Fibroblast of pulmonary artery (primary cell): ENCODE measurements at regions not wholly inside any gene's neighbourhood (a gene's known extent, or its start where the extent isn't known, plus 50 kb on each side); places are given as distances from the start of the nearest gene placed in this dataset.

ENCODE experiments used
- DNase-seq: peaks from one replicate; pipeline ENCODE4 v3.0.0-alpha.2; 2010; ENCODE audit warnings: low read depth
- H3K4me3 ChIP-seq: replicated peaks from 2 replicates; pipeline ENCODE4 v1.5.1; 2011; ENCODE audit warnings: low read depth, mild to moderate bottlenecking, control low read depth, low read length, moderate library complexity
- TF ChIP-seq, protein P1 (sequence below): IDR thresholded peaks from 2 replicates; pipeline ENCODE4 v1.5.1; 2011; ENCODE audit warnings: mild to moderate bottlenecking, control low read depth, low read length, inconsistent platforms; ENCODE audit errors: missing control alignments

GRCh38 chr14:86196471-86196870 lies 666.5 kb downstream of the FLRT2 start:
- DNase-seq, result no peak
- TF ChIP-seq, protein P1, sequence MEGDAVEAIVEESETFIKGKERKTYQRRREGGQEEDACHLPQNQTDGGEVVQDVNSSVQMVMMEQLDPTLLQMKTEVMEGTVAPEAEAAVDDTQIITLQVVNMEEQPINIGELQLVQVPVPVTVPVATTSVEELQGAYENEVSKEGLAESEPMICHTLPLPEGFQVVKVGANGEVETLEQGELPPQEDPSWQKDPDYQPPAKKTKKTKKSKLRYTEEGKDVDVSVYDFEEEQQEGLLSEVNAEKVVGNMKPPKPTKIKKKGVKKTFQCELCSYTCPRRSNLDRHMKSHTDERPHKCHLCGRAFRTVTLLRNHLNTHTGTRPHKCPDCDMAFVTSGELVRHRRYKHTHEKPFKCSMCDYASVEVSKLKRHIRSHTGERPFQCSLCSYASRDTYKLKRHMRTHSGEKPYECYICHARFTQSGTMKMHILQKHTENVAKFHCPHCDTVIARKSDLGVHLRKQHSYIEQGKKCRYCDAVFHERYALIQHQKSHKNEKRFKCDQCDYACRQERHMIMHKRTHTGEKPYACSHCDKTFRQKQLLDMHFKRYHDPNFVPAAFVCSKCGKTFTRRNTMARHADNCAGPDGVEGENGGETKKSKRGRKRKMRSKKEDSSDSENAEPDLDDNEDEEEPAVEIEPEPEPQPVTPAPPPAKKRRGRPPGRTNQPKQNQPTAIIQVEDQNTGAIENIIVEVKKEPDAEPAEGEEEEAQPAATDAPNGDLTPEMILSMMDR, result no peak
- H3K4me3 ChIP-seq, result no peak overlapping the region

DNA sequence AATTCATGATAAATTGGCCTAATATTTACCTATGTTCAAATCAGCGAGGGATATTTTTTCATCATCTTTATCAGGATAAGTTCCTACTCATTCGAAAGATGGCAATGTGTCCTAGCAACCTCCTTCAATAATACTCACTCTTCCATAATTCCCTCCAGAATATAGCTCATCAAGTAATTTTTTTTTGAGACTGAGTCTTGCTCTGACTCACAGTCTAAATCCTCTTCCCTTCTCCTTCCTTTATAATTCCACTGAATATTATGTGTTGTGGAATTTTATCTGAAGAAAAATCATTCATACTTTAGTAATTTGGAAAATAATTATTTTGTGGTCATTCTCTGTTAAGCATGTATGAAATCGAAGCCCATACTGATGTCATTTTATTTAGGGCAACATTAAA lies 663.8 kb downstream of the FLRT2 start:
- no peak overlapping the region for H3K4me3 ChIP-seq
- TF ChIP-seq, protein P1, result no peak
- DNase-seq, result no peak

- no peak for DNase-seq
- TF ChIP-seq, protein P1, result no peak
- no peak overlapping the region for H3K4me3 ChIP-seq
Observed at GRCh38 chr14:86179980-86180379, 650.0 kb downstream of the FLRT2 start.

- no peak for DNase-seq
- no peak overlapping the region for H3K4me3 ChIP-seq
- TF ChIP-seq, protein P1, result no peak
Observed at GRCh38 chr14:86168371-86168770, 638.4 kb downstream of the FLRT2 start.

DNA sequence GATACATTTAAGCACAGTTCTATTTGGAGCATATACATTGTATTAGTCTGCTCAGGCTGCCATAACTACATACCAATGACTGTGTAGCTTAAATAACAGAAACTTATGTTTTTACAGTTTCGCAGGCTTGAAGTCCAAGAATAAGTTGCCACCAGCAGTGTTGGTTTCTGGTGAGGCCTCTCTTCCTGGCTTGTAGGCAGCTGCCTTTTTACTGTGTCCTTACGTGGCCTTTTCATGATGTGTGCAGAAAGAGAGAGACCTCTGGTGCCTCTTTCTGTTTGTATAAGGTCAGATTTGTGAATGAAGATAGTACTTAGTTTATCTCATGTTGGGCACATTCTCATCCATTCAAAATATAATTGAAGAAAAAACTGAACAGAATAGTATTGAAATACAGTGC lies 636.6 kb downstream of the FLRT2 start:
- H3K4me3 ChIP-seq, result no peak overlapping the region
- TF ChIP-seq, protein P1, result no peak
- no peak for DNase-seq

- DNase-seq, result no peak
- H3K4me3 ChIP-seq, result no peak overlapping the region
- TF ChIP-seq, protein P1, result no peak
Observed at GRCh38 chr14:86153480-86153879, 623.5 kb downstream of the FLRT2 start.

GRCh38 chr14:86143248-86143647 lies 613.3 kb downstream of the FLRT2 start:
- DNase-seq, result no peak
- no peak overlapping the region for H3K4me3 ChIP-seq
- TF ChIP-seq, protein P1, result no peak
